ENCODE measurements at regions not wholly inside any gene's neighbourhood (a gene's known extent, or its start where the extent isn't known, plus 50 kb on each side); places are given as distances from the start of the nearest gene placed in this dataset.

- CTCF ChIA-PET, result no interaction called here
- no peaks in the 10 kb centered on the region for H3K4me1 ChIP-seq (ENCODE audit: control insufficient read depth in 2 of 2, insufficient read depth in 2 of 2, low read length in 2 of 2)
- H3K9me3 ChIP-seq (ENCODE audit: control insufficient read depth in 2 of 3, low read length in 3 of 3), result no peaks in the 10 kb centered on the region
- intact Hi-C loops (cut with micrococcal nuclease), result no loop called here
- H3K36me3 ChIP-seq (ENCODE audit: control insufficient read depth in 2 of 3, insufficient read depth in 3 of 3, low read length in 3 of 3), result no peaks in the 10 kb centered on the region
- no peak overlapping the region for H3K27ac ChIP-seq (ENCODE audit: low read depth, low read length)
- no peaks in the 10 kb centered on the region for H3K27me3 ChIP-seq (ENCODE audit: control insufficient read depth in 2 of 2, insufficient read depth in 2 of 2, low read length in 2 of 2)
- H3K4me3 Mint-ChIP-seq, result no peak overlapping the region
- H3K36me3 Mint-ChIP-seq, result no peaks in the 10 kb centered on the region
- POLR2A ChIA-PET, result interaction anchor here (0.7 kb wide), 1 partner anchor 139 kb away, joined by 4 read pairs; no protein-coding TSS in a partner anchor
- H3K9me3 Mint-ChIP-seq, result peaks cover 0 to 29% (median 7%) of the 10 kb centered on the region in 11 donors
- ATAC-seq (no peak), DNase-seq (no peak)
- no peak overlapping the region for H3K27ac Mint-ChIP-seq
- H3K4me1 Mint-ChIP-seq, result no peaks in the 10 kb centered on the region
- peaks cover 0 to 13% (median 0%) of the 10 kb centered on the region in 5 donors for H3K27me3 Mint-ChIP-seq
- no peak overlapping the region for H3K4me3 ChIP-seq (ENCODE audit: low read length)
Observed at GRCh38 chr14:53613404-53614253, 343.0 kb downstream of the BMP4 start.

GRCh38 chr14:53610947-53611346 lies 345.7 kb downstream of the BMP4 start:
- no peak overlapping the region for H3K4me3 ChIP-seq (ENCODE audit: low read length)
- no peak overlapping the region for H3K27ac ChIP-seq (ENCODE audit: low read depth, low read length)
- H3K4me1 ChIP-seq (ENCODE audit: control insufficient read depth in 2 of 2, insufficient read depth in 2 of 2, low read length in 2 of 2), result no peaks in the 10 kb centered on the region
- no peaks in the 10 kb centered on the region for H3K4me1 Mint-ChIP-seq
- ChIA-PET POLR2A (no interaction called here), CTCF (no interaction called here)
- H3K9me3 ChIP-seq (ENCODE audit: control insufficient read depth in 2 of 3, low read length in 3 of 3), result no peaks in the 10 kb centered on the region
- peaks cover 0 to 20% (median 0%) of the 10 kb centered on the region in 5 donors for H3K27me3 Mint-ChIP-seq
- intact Hi-C loops (cut with micrococcal nuclease), result no loop called here
- H3K27ac Mint-ChIP-seq, result no peak overlapping the region
- H3K27me3 ChIP-seq (ENCODE audit: control insufficient read depth in 2 of 2, insufficient read depth in 2 of 2, low read length in 2 of 2), result no peaks in the 10 kb centered on the region
- DNase-seq (no peak), ATAC-seq (no peak)
- no peaks in the 10 kb centered on the region for H3K36me3 ChIP-seq (ENCODE audit: control insufficient read depth in 2 of 3, insufficient read depth in 3 of 3, low read length in 3 of 3)
- H3K4me3 Mint-ChIP-seq, result no peak overlapping the region
- H3K9me3 Mint-ChIP-seq, result peaks cover 0 to 20% (median 6%) of the 10 kb centered on the region in 11 donors
- no peaks in the 10 kb centered on the region for H3K36me3 Mint-ChIP-seq

GRCh38 chr14:53609009-53609408 lies 347.6 kb downstream of the BMP4 start:
- no peak overlapping the region for H3K27ac Mint-ChIP-seq
- CTCF ChIA-PET, result no interaction called here
- Histone ChIP-seq H3K4me3 (ENCODE audit: low read length) (no peak overlapping the region), H3K27ac (ENCODE audit: low read depth, low read length) (no peak overlapping the region), H3K27me3 (ENCODE audit: control insufficient read depth in 2 of 2, insufficient read depth in 2 of 2, low read length in 2 of 2) (no peaks in the 10 kb centered on the region), H3K36me3 (ENCODE audit: control insufficient read depth in 2 of 3, insufficient read depth in 3 of 3, low read length in 3 of 3) (no peaks in the 10 kb centered on the region), H3K9me3 (ENCODE audit: control insufficient read depth in 2 of 3, low read length in 3 of 3) (no peaks in the 10 kb centered on the region), H3K4me1 (ENCODE audit: control insufficient read depth in 2 of 2, insufficient read depth in 2 of 2, low read length in 2 of 2) (no peaks in the 10 kb centered on the region)
- POLR2A ChIA-PET, result no interaction called here
- intact Hi-C loops (cut with micrococcal nuclease), result no loop called here
- no peak overlapping the region for H3K4me3 Mint-ChIP-seq
- H3K27me3 Mint-ChIP-seq, result peaks cover 0 to 20% (median 0%) of the 10 kb centered on the region in 5 donors
- DNase-seq (no peak), ATAC-seq (no peak)
- H3K9me3 Mint-ChIP-seq, result peaks cover 0 to 19% (median 6%) of the 10 kb centered on the region in 11 donors
- no peaks in the 10 kb centered on the region for H3K36me3 Mint-ChIP-seq
- no peaks in the 10 kb centered on the region for H3K4me1 Mint-ChIP-seq

- Histone ChIP-seq H3K4me1 (ENCODE audit: control insufficient read depth in 2 of 2, insufficient read depth in 2 of 2, low read length in 2 of 2) (no peaks in the 10 kb centered on the region), H3K27ac (ENCODE audit: low read depth, low read length) (no peak overlapping the region), H3K9me3 (ENCODE audit: control insufficient read depth in 2 of 3, low read length in 3 of 3) (no peaks in the 10 kb centered on the region), H3K36me3 (ENCODE audit: control insufficient read depth in 2 of 3, insufficient read depth in 3 of 3, low read length in 3 of 3) (no peaks in the 10 kb centered on the region), H3K27me3 (ENCODE audit: control insufficient read depth in 2 of 2, insufficient read depth in 2 of 2, low read length in 2 of 2) (no peaks in the 10 kb centered on the region), H3K4me3 (ENCODE audit: low read length) (no peak overlapping the region)
- Mint-ChIP-seq H3K9me3 (peaks cover 0 to 15% (median 2%) of the 10 kb centered on the region in 11 donors), H3K27ac (no peak overlapping the region), H3K4me3 (no peak overlapping the region), H3K4me1 (no peaks in the 10 kb centered on the region), H3K27me3 (peaks cover 0 to 14% (median 0%) of the 10 kb centered on the region in 5 donors), H3K36me3 (no peaks in the 10 kb centered on the region)
- ChIA-PET CTCF (no interaction called here), POLR2A (no interaction called here)
- ATAC-seq (no peak), DNase-seq (no peak)
- intact Hi-C loops (cut with micrococcal nuclease), result no loop called here
Observed at GRCh38 chr14:53608369-53608768, 348.3 kb downstream of the BMP4 start.

GRCh38 chr14:53606203-53606602 lies 350.4 kb downstream of the BMP4 start:
- ATAC-seq, result no peak

DNA sequence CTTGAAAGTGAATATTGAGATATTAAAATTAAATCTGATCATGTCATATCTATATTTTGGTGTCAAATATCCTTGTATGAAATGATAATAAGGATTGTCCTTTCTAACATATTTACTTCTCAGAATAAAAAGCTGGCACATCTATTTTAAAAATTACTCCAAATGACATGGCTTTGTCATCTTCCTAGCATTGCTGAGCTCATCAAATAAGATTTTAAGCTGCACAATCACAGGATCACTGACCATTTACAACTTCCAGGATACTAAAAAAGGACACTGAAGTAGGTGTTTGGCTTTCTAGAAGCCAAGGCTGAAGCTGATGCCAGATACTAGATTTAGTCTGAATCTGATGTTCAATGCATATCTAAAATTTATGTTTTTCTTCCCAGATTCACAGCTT lies 351.1 kb downstream of the BMP4 start:
- ChIA-PET CTCF (no interaction called here), POLR2A (no interaction called here)
- Mint-ChIP-seq H3K4me3 (no peak overlapping the region), H3K36me3 (no peaks in the 10 kb centered on the region), H3K9me3 (peaks cover 0 to 10% (median 0%) of the 10 kb centered on the region in 11 donors), H3K27ac (no peak overlapping the region), H3K27me3 (peaks cover 0 to 14% (median 0%) of the 10 kb centered on the region in 5 donors), H3K4me1 (no peaks in the 10 kb centered on the region)
- H3K9me3 ChIP-seq (ENCODE audit: control insufficient read depth in 2 of 3, low read length in 3 of 3), result no peaks in the 10 kb centered on the region
- no peak for DNase-seq
- H3K4me1 ChIP-seq (ENCODE audit: control insufficient read depth in 2 of 2, insufficient read depth in 2 of 2, low read length in 2 of 2), result no peaks in the 10 kb centered on the region
- no peaks in the 10 kb centered on the region for H3K27me3 ChIP-seq (ENCODE audit: control insufficient read depth in 2 of 2, insufficient read depth in 2 of 2, low read length in 2 of 2)
- H3K27ac ChIP-seq (ENCODE audit: low read depth, low read length), result no peak overlapping the region
- H3K36me3 ChIP-seq (ENCODE audit: control insufficient read depth in 2 of 3, insufficient read depth in 3 of 3, low read length in 3 of 3), result no peaks in the 10 kb centered on the region
- intact Hi-C loops (cut with micrococcal nuclease), result no loop called here
- no peak for ATAC-seq
- H3K4me3 ChIP-seq (ENCODE audit: low read length), result no peak overlapping the region

More at GRCh38 chr14:53606203-53606602, 350.4 kb downstream of the BMP4 start:
- Mint-ChIP-seq H3K4me3 (no peak overlapping the region), H3K27me3 (peaks cover 0 to 14% (median 0%) of the 10 kb centered on the region in 5 donors), H3K27ac (no peak overlapping the region), H3K36me3 (no peaks in the 10 kb centered on the region), H3K4me1 (no peaks in the 10 kb centered on the region), H3K9me3 (peaks cover 0 to 11% (median 0%) of the 10 kb centered on the region in 11 donors)
- Histone ChIP-seq H3K9me3 (ENCODE audit: control insufficient read depth in 2 of 3, low read length in 3 of 3) (no peaks in the 10 kb centered on the region), H3K27me3 (ENCODE audit: control insufficient read depth in 2 of 2, insufficient read depth in 2 of 2, low read length in 2 of 2) (no peaks in the 10 kb centered on the region), H3K4me3 (ENCODE audit: low read length) (no peak overlapping the region), H3K36me3 (ENCODE audit: control insufficient read depth in 2 of 3, insufficient read depth in 3 of 3, low read length in 3 of 3) (no peaks in the 10 kb centered on the region), H3K27ac (ENCODE audit: low read depth, low read length) (no peak overlapping the region), H3K4me1 (ENCODE audit: control insufficient read depth in 2 of 2, insufficient read depth in 2 of 2, low read length in 2 of 2) (no peaks in the 10 kb centered on the region)
- ChIA-PET CTCF (no interaction called here), POLR2A (no interaction called here)
- no peak for DNase-seq
- intact Hi-C loops (cut with micrococcal nuclease), result no loop called here

GRCh38 chr14:53603994-53604393 lies 352.6 kb downstream of the BMP4 start:
- DNase-seq, result no peak
- Mint-ChIP-seq H3K9me3 (peaks cover 0 to 6% (median 0%) of the 10 kb centered on the region in 11 donors), H3K36me3 (no peaks in the 10 kb centered on the region), H3K27ac (no peak overlapping the region), H3K4me3 (no peak overlapping the region), H3K4me1 (no peaks in the 10 kb centered on the region), H3K27me3 (peaks cover 0 to 7% (median 0%) of the 10 kb centered on the region in 5 donors)
- intact Hi-C loops (cut with micrococcal nuclease), result no loop called here
- Histone ChIP-seq H3K9me3 (ENCODE audit: control insufficient read depth in 2 of 3, low read length in 3 of 3) (no peaks in the 10 kb centered on the region), H3K36me3 (ENCODE audit: control insufficient read depth in 2 of 3, insufficient read depth in 3 of 3, low read length in 3 of 3) (no peaks in the 10 kb centered on the region), H3K27me3 (ENCODE audit: control insufficient read depth in 2 of 2, insufficient read depth in 2 of 2, low read length in 2 of 2) (no peaks in the 10 kb centered on the region), H3K4me1 (ENCODE audit: control insufficient read depth in 2 of 2, insufficient read depth in 2 of 2, low read length in 2 of 2) (no peaks in the 10 kb centered on the region), H3K27ac (ENCODE audit: low read depth, low read length) (no peak overlapping the region), H3K4me3 (ENCODE audit: low read length) (no peak overlapping the region)
- ATAC-seq, result no peak
- ChIA-PET CTCF (no interaction called here), POLR2A (no interaction called here)
